ENCODE measurements at regions not wholly inside any gene's neighbourhood (a gene's known extent, or its start where the extent isn't known, plus 50 kb on each side); places are given as distances from the start of the nearest gene placed in this dataset.
"Not testable (repeated sequence)": the region's sequence is repeated elsewhere in the genome, so short reads cannot be mapped to it uniquely, and the experiment has no call there.

DNA sequence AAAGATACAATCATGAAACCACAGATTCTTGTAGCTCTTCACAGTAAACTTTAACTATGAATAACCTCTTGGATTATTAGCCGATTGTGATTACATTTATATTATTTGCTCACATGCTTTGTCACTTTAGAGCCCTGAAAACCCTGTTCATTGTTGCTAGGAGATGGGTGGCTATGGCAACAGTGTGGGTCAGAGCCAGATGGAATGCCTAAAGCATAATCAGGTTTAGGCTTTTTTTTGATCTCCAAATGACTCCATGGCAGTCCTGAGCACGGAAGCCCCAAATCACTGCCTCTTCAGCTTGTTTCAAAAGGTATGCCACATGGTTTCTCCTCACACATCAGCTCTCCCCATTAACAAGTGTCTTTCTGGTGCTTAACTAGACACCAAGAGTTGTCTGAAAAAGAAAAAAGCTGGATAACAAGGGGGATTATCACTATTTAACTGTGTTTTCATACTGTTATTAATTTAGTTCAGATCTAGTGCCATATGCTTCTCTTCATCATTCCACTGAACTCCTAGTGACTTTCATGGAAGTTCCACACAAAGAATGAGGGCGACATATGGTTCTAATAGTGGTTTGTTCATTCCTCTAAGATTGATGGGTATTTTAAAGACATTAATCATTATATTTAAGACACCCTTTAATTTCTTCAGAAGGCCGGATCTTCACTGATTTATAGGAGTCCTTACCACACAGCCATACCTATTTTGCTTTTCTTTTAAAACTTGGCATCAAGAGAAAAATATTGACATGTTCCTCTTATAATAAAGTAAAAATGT, 88.8 kb upstream of the PAM start:
- DNase-seq, result no peak

- DNase-seq, result no peak
These were observed 86.7 kb upstream of the PAM start for GRCh38 chr5:102668220-102668932.

GRCh38 chr5:102670224-102670836, 84.8 kb upstream of the PAM start:
- DNase-seq, result no peak

DNA sequence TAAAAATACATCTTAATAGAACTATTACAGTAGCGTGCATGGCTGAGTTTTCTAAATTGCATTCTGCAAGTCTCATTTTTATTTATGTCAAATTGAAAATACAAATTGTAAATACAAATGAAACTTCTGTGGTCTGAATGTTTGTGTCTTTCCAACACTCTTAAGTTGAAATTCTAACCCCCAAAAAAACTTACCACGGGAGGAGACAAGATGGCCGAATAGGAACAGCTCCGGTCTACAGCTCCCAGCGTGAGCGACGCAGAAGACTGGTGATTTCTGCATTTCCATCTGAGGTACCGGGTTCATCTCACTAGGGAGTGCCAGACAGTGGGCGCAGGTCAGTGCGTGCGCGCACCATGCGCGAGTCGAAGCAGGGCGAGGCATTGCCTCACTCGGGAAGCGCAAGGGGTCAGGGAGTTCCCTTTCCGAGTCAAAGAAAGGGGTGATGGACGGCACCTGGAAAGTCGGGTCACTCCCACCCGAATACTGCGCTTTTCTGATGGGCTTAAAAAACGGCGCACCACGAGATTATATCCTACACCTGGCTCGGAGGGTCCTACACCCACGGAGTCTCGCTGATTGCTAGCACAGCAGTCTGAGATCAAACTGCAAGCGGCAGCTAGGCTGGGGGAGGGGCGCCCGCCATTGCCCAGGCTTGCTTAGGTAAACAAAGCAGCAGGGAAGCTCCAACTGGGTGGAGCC, 83.9 kb upstream of the PAM start:
- DNase-seq, result not testable (repeated sequence)

GRCh38 chr5:102678267-102679058, 76.6 kb upstream of the PAM start:
- no peak for DNase-seq

GRCh38 chr5:102681403-102681983, 73.6 kb upstream of the PAM start:
- peak; percentile 52 for DNase-seq

GRCh38 chr5:102682101-102682647, 72.9 kb upstream of the PAM start:
- DNase-seq, result no peak

GRCh38 chr5:102688076-102688475, 67.0 kb upstream of the PAM start:
- not testable (repeated sequence) for DNase-seq

GRCh38 chr5:102688581-102689342, 66.3 kb upstream of the PAM start:
- not testable (repeated sequence) for DNase-seq

GRCh38 chr5:102690910-102691309, 64.2 kb upstream of the PAM start:
- DNase-seq, result no peak

DNA sequence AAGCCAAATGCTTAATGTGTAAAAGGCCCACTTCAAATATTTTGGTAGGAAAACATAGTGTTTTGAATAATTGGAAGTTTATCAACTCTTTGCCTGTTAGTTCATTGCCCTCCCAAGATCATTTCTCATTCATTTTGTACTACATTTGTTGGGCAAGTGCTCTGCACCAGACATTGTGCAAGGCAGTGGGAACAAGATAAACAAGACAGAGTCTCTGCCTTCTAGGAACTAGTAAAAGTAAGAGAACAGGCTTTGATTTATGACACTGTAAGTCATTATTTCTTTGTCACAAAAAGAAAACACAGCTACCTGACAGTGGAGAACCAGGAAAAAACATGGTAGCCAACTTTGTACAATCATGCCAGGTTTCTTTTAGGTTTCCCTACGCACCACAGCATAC, 63.7 kb upstream of the PAM start:
- no peak for DNase-seq

GRCh38 chr5:102700120-102700831, 54.8 kb upstream of the PAM start:
- no peak for DNase-seq

DNA sequence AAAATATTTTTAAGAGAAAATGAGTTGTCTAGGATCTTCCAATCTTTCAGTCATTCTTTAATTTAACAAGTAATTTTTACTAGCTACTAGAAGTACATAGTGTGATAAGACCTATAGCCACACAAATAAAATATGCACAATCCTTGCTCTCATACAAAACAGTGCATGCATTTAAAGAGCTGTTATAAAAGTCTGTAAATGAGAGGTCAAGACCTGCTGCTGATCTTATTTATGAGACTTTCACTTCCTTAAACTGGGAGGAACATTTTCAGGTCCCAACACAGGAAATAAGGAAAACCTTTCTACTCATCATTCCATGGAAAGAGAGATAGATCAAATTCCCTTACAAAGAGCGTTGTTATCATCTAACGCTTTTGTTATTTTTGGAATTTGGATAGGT, 54.2 kb upstream of the PAM start:
- DNase-seq, result no peak

GRCh38 chr5:102701748-102702147, 53.4 kb upstream of the PAM start:
- no peak for DNase-seq

Data from stimulated activated CD4-positive, alpha-beta T cell treated with anti-CD3 and anti-CD28 coated beads, Interleukin-1b, Interleukin-23, amount 100 ng/mL, for 48 hours (primary cell).